Activated gamma-delta T cell treated with anti-CD3 and anti-CD28 coated beads, Interleukin-2, amount 50 U/mL, for 16 hours (primary cell): ENCODE measurements at regions not wholly inside any gene's neighbourhood (a gene's known extent, or its start where the extent isn't known, plus 50 kb on each side); places are given as distances from the start of the nearest gene placed in this dataset.
"Not testable (repeated sequence)": the region's sequence is repeated elsewhere in the genome, so short reads cannot be mapped to it uniquely, and the experiment has no call there.

Experiments used
- DNase-seq: peaks from one replicate; pipeline ENCODE4 v3.0.0-alpha.2; 2020; ENCODE audit warnings: low read depth

DNA sequence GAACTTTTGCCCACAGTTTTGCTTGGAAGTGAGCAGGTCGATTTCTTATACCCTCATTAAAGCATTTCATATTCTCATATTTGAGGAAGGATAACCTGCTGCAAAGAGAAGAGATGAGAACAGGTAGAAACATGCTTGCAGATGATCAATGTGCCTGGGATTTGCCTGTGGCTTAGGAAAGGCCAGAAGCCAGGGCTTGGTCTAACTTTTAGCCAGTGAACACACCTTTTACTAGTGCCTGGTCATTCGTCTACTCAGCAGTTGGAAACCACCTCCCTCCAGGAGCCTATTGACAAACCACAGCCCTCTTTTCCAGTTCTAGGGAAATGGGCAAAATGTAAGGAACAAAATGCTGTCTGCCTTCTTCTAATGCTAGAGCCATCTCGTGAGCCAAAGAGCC lies 518.3 kb downstream of the ADRA2A start:
- DNase-seq: no peak

DNA sequence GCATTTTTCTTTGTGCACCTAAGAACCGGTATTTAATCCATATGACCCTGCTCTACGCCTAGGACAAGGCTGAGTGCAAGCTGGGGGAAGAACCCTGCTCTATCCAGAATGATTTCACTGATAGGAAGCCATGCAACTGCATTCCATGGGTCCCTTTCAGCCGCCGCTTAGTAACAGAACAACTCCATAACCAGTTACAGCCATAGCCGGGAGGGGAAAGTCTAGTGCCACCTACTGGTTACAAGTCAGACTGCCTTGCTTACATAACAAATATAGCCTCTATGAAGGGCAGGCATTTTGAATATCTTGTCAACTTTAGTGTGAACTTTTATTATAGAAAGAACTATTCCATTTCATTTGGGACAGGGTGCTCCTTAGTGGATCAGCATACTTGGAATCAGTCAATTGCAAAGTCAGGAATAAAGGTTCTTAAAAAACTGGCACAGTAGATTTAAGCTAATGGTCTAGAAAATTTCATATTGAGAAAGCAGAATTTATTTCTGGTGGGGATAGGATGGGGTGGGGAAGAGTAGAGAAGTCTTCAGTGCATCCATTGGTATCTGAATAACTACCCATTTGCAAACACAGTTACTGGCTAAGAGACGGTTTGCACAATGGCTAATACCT lies 521.7 kb downstream of the ADRA2A start:
- peak; percentile 1 for DNase-seq

DNA sequence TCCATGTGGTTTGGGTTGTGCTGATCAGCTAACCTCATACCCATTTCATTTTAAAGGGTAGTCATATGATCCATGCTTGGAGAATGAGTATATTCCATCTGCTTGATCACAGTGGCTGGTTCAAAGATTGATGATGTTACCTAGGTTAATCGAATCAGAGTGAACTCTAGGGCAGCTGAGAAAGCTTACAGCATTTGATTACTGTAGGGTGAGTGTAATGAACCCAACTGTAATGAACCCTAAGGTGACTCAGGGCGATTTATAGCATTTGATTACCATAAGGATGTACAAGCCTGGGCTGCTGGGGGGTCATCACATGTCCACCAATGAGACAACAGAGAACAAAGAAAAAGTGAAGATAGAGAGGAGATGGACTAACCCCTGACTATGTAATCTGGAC lies 523.1 kb downstream of the ADRA2A start:
- no peak for DNase-seq

DNA sequence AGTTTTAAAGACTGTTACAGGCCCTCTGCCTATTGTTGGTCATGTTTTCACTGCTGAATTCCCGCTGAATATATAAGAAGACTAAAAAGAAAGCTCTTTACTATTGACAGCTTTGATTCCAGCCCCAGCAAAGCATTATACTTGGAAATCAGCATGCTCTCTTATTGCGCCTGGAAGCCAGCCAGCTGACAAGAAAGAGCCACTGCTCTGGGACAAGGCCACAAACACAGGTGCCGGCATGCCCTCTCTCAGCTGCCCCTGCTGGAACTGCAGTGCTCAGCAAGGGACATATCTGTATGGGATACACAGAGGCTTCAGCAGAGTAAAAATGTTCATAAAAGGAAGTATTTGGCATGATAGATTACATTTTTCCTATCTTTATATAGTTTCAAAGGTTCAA lies 523.9 kb downstream of the ADRA2A start:
- no peak for DNase-seq

DNA sequence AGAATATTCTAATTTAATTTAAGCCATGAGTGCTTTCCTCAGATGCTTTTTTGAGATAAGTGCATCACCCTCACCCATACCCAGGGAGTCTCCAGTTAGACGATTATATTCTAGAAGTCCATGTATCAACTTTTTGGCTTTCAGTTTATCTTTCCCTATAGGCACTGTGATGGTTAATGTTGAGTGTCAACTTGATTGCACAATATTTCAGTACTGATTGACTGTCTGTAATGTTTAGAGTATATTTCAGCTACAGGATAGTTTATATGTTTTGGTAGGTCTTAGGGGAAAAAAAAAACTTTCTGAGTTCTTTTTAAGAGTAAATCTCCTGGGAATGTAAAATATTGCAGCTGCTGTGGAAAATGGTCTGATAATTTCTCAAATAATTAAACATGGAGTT lies 535.4 kb downstream of the ADRA2A start:
- DNase-seq: no peak

DNA sequence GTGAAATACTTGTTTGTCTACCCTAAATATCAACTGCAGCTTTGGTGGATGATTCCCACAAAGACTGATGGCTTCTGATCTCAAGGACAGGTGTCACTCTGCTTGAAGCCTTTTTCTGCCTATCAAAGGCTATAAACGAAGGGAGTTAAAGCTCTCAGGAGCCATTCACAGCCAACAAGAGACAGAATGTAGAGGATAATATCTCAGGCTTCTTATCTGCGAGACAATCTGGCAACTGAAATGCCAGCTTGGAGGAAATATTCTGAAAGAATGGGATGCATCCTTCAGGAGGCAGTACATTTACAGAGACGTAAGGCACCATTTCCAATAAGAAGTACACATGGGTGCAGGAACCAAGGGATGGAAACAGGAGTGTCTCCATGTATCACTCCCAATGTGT lies 549.4 kb downstream of the GPAM start:
- no peak for DNase-seq

DNA sequence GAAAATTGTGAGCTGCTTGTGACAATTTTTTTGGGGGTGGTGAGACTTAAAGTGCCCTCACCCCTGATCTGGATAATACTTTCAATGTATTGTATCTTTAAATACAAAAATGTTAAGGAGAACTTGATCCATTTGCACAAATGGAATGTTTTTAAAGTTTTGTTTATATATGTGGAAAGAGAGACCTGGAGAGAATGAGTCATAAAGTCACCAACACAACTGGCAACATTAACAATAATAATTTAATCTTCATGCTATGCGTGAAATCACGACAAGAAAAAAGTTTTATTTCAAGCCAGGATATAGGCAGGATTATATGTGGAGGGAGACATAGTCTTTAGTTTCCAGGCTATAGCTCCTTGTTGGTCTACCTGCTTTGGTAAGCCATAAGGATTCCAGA lies 537.5 kb downstream of the GPAM start:
- no peak for DNase-seq

DNA sequence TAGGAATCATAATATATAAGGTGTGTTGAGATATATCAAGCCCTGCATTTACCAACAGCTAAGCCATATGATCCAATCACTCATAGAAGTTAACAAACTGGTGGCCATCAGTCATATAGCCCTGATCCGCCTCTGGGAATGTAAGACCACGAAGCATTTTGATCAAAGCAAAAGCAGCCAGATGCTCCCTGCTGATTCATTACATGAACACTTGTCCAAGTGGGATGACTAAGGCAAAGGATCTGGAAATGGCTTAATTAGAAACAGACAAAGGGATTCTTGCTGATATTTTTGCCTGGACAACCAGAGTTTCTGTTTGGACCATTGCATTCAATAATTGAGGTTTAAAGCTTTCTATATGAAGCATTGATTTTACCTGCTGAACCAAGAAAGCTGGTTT lies 535.5 kb downstream of the GPAM start:
- DNase-seq: no peak

DNA sequence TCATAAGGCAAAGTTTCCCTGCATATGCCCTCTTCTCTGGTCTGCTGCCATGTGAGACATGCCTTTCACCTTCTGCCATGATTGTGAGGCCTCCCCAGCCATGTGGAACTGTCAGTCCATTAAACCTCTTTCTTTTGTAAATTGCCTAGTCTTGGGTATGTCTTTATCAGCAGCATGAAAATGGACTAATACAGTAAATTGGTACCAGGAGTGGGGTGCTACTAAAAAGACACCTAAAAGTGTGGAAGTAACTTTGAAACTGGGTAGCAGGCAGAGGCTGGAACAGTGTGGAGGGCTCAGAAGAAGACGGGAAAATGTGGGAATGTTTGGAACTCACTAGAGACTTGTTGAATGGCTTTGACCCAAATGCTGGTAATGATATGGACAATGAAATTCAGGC lies 534.5 kb downstream of the GPAM start:
- DNase-seq: not testable (repeated sequence)

DNA sequence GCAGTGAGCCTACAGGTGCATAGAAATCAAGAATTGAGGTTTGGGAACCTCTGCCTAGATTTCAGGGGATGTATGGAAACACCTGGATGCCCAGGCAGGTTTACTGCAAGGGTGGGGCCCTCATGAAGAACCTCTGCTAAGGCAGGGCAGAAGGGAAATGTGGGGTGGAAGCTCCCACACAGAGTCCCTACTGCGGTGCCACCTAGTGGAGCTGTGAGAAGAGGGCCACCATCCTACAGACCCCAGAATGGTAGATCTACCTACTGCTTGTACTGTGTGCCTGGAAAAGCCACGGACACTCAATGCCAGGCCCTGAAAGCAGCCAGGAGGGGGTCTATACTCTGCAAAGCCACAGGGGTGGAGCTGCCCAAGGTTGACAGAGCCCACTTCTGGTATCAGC lies 533.5 kb downstream of the GPAM start:
- DNase-seq: no peak

DNA sequence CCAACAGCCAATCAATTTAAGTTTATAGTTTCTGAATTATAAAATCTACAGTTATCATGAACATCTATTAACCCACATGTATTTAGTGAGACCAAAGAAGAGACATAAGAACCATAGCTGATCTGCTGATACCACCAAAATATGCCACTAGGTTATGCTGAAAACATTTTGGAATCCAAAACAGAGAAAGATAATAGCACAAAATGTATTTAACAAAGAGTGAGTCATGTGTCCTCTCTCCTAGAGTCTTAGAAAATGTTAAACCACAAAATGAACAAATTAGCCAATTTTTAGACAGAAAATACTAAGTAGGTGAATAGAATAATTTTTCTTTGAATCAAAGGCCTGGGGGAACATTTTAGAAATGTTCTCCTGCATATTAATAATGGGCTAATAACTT lies 527.5 kb downstream of the GPAM start:
- DNase-seq: no peak

DNA sequence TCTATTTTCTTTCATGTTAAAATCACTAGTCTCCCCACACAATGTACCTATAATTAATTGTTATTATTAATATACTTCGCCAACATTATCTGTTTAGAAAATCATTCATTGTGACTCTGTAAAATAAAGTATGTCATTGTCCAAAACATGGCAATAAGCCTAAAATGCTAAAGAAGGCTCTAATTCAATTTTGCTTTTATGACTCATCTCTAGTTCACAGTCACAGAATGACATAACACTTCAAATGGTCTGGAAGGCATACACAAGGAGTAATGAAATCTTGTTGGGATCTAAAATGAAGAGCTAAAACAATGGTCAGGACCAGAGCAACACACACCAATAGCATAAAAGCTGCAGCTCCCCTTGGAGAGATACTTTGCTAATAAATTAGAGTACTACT lies 505.8 kb downstream of the GPAM start:
- no peak for DNase-seq

DNA sequence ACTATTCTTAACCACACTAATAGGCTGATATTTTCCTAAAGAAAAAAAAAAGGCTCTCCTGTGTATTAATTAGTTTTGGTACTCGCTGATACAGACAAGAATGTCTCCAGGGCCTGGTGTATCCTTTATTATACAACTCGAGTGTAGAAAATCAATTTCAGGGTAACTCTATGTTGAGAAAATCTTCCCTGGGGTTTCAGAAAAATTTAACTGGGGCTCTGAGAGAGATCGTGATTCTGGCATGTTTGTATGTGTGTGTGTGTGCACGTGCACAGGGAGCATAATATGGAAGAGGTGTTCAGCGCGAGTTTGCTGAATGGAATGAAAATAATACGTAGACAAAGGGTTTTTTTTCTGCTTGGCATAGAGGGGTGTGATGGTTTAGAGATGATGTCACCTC lies 496.8 kb downstream of the GPAM start:
- DNase-seq: no peak

DNA sequence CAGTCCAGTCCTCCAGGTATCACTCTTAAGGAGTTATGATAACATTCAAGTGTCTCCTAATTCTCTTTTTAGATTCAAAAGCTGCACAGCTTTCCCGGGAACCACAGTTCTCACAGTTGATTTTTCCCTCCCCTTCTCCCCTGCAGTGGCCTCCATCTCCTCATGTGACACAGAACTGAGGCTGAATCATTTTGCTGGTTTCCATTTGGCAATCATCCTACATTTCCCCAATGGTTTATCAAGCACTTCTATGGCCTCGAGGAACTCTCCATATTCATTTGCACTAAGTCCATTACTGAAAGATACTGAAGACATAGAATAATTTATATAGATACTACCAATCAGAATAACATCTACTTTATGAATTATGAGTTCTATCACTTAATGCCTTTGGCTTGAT lies 484.9 kb downstream of the GPAM start:
- DNase-seq: no peak

DNA sequence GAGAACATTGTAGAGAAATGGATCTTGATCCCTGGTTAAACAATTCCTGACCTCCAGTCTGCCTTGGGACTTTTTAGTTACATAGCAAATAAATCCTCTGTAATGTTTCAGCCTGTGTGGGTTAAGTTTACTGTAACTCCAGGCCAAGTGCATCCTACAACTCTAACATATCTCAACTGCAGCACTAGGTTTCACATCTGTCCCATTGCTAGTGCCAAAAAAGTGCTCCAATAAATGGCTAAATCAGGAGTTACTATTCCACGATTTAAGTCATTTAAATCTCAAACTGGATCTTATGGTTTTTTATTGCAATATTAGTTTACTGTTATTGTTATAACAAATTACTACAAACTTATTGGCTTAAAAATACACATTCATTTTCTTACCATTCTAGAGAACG lies 479.6 kb downstream of the GPAM start:
- no peak for DNase-seq

DNA sequence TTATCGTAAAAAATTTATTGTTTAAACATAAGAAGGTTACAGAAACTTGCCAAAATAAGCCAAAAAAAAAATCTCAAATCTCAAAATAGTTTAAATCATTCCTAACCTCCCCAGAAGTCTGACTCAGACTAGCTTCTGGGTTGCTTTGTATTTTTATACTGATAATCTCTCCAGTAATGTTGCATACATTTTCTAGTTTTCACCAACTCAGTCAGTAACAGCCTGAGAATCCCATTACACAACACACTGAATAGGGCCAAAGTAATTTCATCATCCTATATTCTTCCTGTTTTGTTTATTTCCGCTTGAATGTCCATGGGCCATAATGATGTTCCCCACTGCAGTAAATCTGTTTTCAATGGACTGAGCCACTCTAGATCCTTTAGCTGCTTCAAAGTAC lies 478.5 kb downstream of the GPAM start:
- DNase-seq: no peak

DNA sequence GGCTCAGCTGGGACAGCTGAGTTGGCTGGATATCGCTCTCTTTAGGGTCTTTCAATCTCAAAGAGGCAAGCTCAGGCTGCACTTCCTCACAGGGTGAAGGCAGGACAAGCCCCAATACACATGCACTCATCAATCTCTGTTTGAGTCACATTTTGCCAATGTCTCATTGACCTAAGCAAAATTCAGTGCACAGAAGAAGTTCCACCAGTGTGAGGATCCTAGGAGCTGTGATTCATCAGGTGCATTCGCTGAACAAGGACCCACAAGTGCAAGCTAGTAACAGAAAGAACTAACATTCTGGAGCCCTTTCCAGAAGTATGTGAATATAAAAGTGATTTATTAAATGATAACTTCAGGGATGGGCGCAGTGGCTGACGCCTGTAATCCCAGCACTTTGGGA lies 477.2 kb downstream of the GPAM start:
- DNase-seq: no peak

DNA sequence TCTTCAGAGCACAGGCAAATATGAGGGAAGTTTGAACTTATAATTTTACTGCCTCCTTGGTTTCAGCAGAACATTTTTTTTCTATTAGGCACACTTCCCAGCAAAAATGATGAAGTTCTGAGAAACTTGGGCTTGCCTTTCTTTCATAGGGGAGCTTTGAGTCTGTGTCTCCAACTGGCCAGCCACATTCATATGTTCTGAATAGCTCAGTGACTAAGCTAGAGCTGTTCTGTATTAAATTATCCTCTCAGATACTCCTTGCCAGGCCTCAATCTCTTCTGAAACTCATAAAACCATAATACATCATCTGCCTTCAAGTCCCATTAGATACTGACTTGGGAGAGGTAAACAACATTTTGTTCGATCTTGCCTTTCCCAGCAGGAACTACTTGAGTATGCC lies 476.5 kb downstream of the GPAM start:
- DNase-seq: no peak

DNA sequence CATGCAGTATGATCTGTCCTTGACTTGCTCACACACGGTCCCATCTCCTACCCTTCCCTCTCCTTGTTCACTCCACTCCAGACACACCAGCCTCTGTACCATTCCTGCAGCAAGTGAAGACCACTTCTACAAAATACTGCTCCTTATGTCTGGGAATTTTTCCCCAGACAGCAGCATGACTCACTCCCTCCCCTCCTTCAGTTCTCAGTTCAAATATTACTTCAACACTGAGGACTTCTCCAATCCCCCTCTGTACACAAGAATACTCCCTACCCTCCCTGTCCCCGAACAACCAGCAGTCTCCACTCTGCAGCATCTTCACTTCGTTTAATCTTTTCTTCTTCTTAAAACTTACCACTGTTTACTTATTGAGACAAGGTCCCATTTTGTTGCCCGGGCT lies 474.0 kb downstream of the GPAM start:
- DNase-seq: no peak

DNA sequence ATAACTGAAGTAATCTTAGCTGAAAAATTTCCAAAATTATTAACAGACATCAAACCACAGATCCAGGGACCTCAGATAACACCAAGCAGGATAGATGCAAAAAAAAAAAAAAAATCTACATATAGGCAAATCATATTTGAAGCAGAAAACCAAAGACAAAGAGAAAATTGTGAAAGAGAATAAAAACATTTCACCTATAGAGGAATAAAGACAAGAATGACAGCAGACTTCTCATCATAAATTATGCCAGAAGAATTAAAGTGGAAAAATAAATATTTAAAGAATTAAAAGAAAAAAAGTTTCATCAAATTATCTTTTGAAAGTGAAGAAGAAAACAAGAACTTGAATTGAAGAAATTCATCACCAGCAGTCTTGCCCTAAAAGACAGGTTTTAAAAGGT lies 467.5 kb downstream of the GPAM start:
- no peak for DNase-seq

DNA sequence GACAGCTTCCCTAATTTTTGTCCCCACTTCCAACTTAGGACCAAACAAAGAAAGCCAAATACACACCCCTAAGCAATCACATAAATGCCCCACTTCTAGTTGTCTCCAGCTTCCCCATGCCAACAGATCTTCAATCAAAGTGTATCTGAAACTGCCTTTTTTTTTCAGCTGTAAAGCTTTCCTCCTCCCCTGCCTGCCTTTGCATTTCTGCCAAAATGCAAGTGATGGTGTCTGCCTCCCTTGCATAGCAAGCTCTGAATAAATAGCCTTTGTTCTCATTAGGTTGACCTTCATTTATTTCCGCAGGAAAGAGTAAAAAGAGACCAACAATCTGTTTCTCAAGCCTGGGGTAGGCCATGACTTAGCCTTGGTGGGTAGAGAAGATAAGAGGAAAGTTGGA lies 459.4 kb downstream of the GPAM start:
- no peak for DNase-seq

DNA sequence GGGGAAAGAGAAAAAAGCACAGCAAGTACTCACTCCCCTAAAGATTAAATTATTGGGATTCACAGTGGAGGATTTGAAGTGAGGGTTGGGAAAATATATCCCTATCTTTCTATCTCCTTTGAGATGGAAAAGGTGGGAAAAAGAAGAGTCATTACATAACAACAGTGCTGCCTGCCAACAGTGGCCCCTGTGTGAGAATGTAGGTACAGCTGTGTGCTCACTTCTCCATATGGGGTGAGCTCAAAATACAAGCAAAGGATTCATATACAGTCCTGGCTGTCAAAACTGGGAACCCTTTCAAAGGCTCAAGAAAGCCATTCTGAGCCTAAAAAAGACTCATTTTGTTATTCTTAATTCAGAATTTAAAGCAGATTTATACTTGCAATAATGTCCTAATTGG lies 458.5 kb downstream of the GPAM start:
- no peak for DNase-seq

DNA sequence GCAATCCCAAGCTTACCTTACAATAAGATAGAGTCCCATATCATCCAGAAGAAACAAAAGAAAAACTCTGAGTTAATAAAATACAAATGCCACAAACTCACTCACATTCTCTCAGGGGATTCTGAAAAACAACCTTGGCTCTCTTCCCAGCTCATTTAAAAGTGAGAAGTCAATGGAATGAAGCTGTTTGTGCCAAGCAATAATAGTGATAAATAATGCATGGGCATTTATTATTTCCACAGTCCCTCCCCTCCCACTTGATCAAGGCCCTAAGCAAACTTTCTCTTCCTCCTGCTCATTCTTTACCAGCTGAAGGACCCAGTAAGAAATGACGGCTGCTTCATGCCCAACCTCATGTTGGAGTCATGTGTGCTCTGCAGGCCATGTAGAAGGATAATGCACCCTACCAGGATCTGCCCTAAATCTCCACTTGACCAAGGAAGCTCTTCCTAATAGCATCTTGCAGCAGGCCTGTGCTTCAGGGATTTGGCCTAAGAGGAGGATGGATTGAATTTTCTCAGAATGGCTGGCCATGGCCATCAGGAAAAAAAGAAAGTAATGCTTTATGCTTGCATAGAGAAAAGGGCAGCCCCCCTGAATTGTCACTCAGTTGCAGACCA lies 451.3 kb downstream of the GPAM start:
- no peak for DNase-seq

DNA sequence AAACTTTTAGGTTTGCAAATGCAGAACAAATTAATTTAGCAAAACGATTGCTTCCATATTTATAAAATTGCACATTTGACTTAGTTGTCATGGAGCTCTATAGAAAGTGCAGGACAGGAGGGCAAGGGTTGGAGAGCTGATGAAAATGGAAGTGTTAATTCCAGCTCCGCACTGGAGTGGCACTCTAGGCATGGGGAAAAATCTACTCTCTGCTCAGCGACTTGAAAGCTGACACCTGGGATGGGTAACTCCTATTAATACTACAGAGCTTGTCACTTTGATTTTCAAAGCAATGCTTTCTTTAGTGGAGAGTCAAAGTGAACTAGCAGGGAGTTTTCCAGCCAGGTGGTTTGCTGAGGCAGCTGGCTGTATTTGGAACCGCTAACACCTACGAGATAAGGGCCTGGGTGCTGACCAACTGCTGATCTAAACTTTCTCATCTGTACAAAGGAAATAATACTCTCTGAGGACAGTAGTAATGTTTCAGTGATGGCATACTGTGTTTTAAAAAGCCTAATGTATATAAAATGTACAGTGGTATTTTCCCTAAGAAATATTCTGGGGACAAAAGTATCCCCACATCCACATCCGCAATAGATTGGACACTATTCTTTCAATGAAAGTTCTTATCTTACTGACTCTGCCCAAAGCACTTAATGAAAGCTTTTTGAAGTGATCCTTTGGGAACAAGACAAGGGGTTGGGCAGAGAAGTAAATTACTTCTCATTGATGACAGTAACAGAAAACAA lies 444.3 kb downstream of the GPAM start:
- no peak for DNase-seq
